GM23338 (cell line): ENCODE measurements at regions not wholly inside any gene's neighbourhood (a gene's known extent, or its start where the extent isn't known, plus 50 kb on each side); places are given as distances from the start of the nearest gene placed in this dataset.

Source experiments
- ATAC-seq: fragments of 200-7000 bp; cut with Tn5 transposase; 3 replicates; pipeline ENCODE4 v1.9.1; 2020
- DNase-seq: peaks from one replicate; pipeline ENCODE4 v3.0.0-alpha.2; 2015; ENCODE audit warnings: low spot score
- H2AFZ ChIP-seq: fragments of 200-600 bp; sonication (generic); 2 replicates; pipeline ENCODE4 v1.8.0; 2016; ENCODE audit warnings: antibody characterized with exemption, mild to moderate bottlenecking, moderate library complexity
- H3F3A ChIP-seq: fragments of 200-600 bp; sonication (generic); replicated peaks from 2 replicates; pipeline ENCODE4 v1.8.0; 2017; ENCODE audit warnings: antibody characterized with exemption, mixed run types, low read depth
- H3K27ac ChIP-seq: fragments of 200-600 bp; sonication (generic); 2 replicates; pipeline ENCODE4 v1.6.1; 2016; ENCODE audit warnings: low read depth
- H3K27me3 ChIP-seq: fragments of 200-600 bp; sonication (generic); 2 replicates; pipeline ENCODE4 v1.8.0; 2016; ENCODE audit warnings: mild to moderate bottlenecking, mixed run types, moderate library complexity; ENCODE audit not compliant: insufficient read depth
- H3K36me3 ChIP-seq: fragments of 200-600 bp; sonication (generic); 2 replicates; pipeline ENCODE4 v1.8.0; 2016; ENCODE audit warnings: mild to moderate bottlenecking; ENCODE audit not compliant: insufficient read depth
- H3K4me1 ChIP-seq: fragments of 200-600 bp; sonication (generic); 2 replicates; pipeline ENCODE4 v1.8.0; 2016; ENCODE audit warnings: mild to moderate bottlenecking, moderate library complexity; ENCODE audit not compliant: insufficient read depth
- H3K4me2 ChIP-seq: fragments of 200-600 bp; sonication (generic); 2 replicates; pipeline ENCODE4 v1.7.1; 2017; ENCODE audit warnings: mixed run types
- H3K4me3 ChIP-seq: fragments of 200-600 bp; sonication (generic); 2 replicates; pipeline ENCODE4 v1.6.1; 2016; ENCODE audit warnings: mixed run types
- H3K79me2 ChIP-seq: fragments of 200-600 bp; sonication (generic); replicated peaks from 2 replicates; pipeline ENCODE4 v1.8.0; 2017; ENCODE audit warnings: mild to moderate bottlenecking; ENCODE audit not compliant: insufficient read depth
- H3K9me2 ChIP-seq: fragments of 200-600 bp; sonication (generic); 2 replicates; pipeline ENCODE4 v1.8.0; 2017; ENCODE audit not compliant: insufficient read depth
- H4K20me1 ChIP-seq: fragments of 200-600 bp; sonication (generic); replicated peaks from 2 replicates; pipeline ENCODE4 v1.8.0; 2017; ENCODE audit warnings: mild to moderate bottlenecking; ENCODE audit not compliant: insufficient read depth
- H3K27ac Mint-ChIP-seq: 2 replicates; pipeline ENCODE4 v1.8.0; 2020; ENCODE audit warnings: inconsistent platforms, mild to moderate bottlenecking, moderate library complexity, mixed read lengths
- H3K27me3 Mint-ChIP-seq: 3 replicates; pipeline ENCODE4 v1.8.0; 2022; ENCODE audit warnings: low read depth, mild to moderate bottlenecking, moderate library complexity, mixed read lengths, inconsistent platforms; ENCODE audit not compliant: insufficient read depth, poor library complexity
- H3K36me3 Mint-ChIP-seq: 3 replicates; pipeline ENCODE4 v1.8.0; 2021; ENCODE audit warnings: low read depth, mild to moderate bottlenecking, inconsistent platforms, moderate library complexity, mixed read lengths
- H3K4me1 Mint-ChIP-seq: 3 replicates; pipeline ENCODE4 v1.8.0; 2020; ENCODE audit warnings: mild to moderate bottlenecking, inconsistent platforms, mixed read lengths
- H3K4me3 Mint-ChIP-seq: 3 replicates; pipeline ENCODE4 v1.8.0; 2021; ENCODE audit warnings: moderate library complexity, mild to moderate bottlenecking, inconsistent platforms, mixed read lengths
- H3K9me3 Mint-ChIP-seq: 3 replicates; pipeline ENCODE4 v1.8.0; 2020; ENCODE audit warnings: moderate library complexity, mild to moderate bottlenecking, inconsistent platforms, mixed read lengths
- CREB1 ChIP-seq: fragments of 250-450 bp; sonication (Bioruptor Pico); IDR thresholded peaks from 2 replicates; pipeline ENCODE4 v1.5.0; 2020; ENCODE audit warnings: low read depth, mild to moderate bottlenecking, moderate library complexity
- CTCF ChIP-seq, 2 experiments: fragments of 200-600 bp in 1 of 2; sonication (generic) in 1 of 2; conservative IDR thresholded peaks; 2 replicates each; pipeline versions ENCODE4 v1.5.1 to v1.6.1; 2016 to 2017; ENCODE audit warnings: antibody characterized with exemption in 2 of 2, low read depth in 2 of 2, mild to moderate bottlenecking in 2 of 2, moderate library complexity in 1 of 2
- EZH2 ChIP-seq: fragments of 200-600 bp; sonication (generic); IDR thresholded peaks from one replicate; pipeline ENCODE4 v1.8.0; 2017; ENCODE audit warnings: antibody characterized with exemption, mild to moderate bottlenecking, low read depth; ENCODE audit not compliant: unreplicated experiment
- EZH2phosphoT487 ChIP-seq: fragments of 200-600 bp; sonication (generic); IDR thresholded peaks from one replicate; pipeline ENCODE4 v1.8.1; 2018; ENCODE audit warnings: antibody characterized with exemption; ENCODE audit not compliant: unreplicated experiment
- JUNB ChIP-seq: IDR thresholded peaks from one replicate; pipeline ENCODE4 v1.6.1; 2016; ENCODE audit warnings: antibody characterized with exemption; ENCODE audit not compliant: unreplicated experiment
- NANOG ChIP-seq: IDR thresholded peaks from 2 replicates; pipeline ENCODE4 v1.6.1; 2016; ENCODE audit warnings: antibody characterized with exemption, borderline replicate concordance
- POLR2AphosphoS5 ChIP-seq: IDR thresholded peaks from 2 replicates; pipeline ENCODE4 v1.6.1; 2016; ENCODE audit warnings: antibody characterized with exemption, low read depth
- ZNF114 ChIP-seq: fragments of 250-450 bp; sonication (Bioruptor Pico); IDR thresholded peaks from 2 replicates; pipeline ENCODE4 v1.5.0; 2020; ENCODE audit warnings: mild to moderate bottlenecking, moderate library complexity
- TF ChIP-seq, protein P1 (sequence below): IDR thresholded peaks from 2 replicates; pipeline ENCODE4 v1.6.1; 2016; ENCODE audit warnings: antibody characterized with exemption
- TF ChIP-seq, protein P2 (sequence below): fragments of 250-450 bp; sonication (Bioruptor Pico); IDR thresholded peaks from 2 replicates; pipeline ENCODE4 v1.5.0; 2020; ENCODE audit warnings: mild to moderate bottlenecking, moderate library complexity

- Histone ChIP-seq H3K36me3 (no peaks in the 10 kb centered on the region), H3K4me3 (no peak overlapping the region), H2AFZ (peak overlapping the region; percentile 56; the same call in 1 of the 2 replicates), H3K4me1 (peaks cover 5% of the 10 kb centered on the region; the same call in 1 of the 2 replicates), H3K9me2 (no peaks in the 10 kb centered on the region), H3F3A (no peaks in the 10 kb centered on the region), H3K27ac (no peak overlapping the region), H3K79me2 (no peaks in the 10 kb centered on the region), H4K20me1 (no peaks in the 10 kb centered on the region), H3K4me2 (no peak overlapping the region), H3K27me3 (no peaks in the 10 kb centered on the region)
- Mint-ChIP-seq H3K36me3 (no peaks in the 10 kb centered on the region), H3K27me3 (peaks cover 2% of the 10 kb centered on the region), H3K9me3 (no peaks in the 10 kb centered on the region), H3K4me1 (peaks cover 5% of the 10 kb centered on the region; the same call in 2 of the 3 replicates), H3K27ac (no peak overlapping the region), H3K4me3 (no peak overlapping the region)
- TF ChIP-seq NANOG = no peak
- no peak for TF ChIP-seq EZH2phosphoT487
- no peak for TF ChIP-seq JUNB
- no peak for TF ChIP-seq CTCF (conservative IDR thresholded peaks at IDR 0.05; ENCODE audit: low read depth in 2 of 2)
- TF ChIP-seq ZNF114 (CRISPR knock-in tag) = no peak
- TF ChIP-seq, protein P1, sequence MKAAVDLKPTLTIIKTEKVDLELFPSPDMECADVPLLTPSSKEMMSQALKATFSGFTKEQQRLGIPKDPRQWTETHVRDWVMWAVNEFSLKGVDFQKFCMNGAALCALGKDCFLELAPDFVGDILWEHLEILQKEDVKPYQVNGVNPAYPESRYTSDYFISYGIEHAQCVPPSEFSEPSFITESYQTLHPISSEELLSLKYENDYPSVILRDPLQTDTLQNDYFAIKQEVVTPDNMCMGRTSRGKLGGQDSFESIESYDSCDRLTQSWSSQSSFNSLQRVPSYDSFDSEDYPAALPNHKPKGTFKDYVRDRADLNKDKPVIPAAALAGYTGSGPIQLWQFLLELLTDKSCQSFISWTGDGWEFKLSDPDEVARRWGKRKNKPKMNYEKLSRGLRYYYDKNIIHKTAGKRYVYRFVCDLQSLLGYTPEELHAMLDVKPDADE = no peak
- TF ChIP-seq EZH2 = no peak
- no peak for DNase-seq
- no peak for ATAC-seq
These were observed 887.3 kb upstream of the CRIM1 start for GRCh38 chr2:35468245-35468644.

DNA sequence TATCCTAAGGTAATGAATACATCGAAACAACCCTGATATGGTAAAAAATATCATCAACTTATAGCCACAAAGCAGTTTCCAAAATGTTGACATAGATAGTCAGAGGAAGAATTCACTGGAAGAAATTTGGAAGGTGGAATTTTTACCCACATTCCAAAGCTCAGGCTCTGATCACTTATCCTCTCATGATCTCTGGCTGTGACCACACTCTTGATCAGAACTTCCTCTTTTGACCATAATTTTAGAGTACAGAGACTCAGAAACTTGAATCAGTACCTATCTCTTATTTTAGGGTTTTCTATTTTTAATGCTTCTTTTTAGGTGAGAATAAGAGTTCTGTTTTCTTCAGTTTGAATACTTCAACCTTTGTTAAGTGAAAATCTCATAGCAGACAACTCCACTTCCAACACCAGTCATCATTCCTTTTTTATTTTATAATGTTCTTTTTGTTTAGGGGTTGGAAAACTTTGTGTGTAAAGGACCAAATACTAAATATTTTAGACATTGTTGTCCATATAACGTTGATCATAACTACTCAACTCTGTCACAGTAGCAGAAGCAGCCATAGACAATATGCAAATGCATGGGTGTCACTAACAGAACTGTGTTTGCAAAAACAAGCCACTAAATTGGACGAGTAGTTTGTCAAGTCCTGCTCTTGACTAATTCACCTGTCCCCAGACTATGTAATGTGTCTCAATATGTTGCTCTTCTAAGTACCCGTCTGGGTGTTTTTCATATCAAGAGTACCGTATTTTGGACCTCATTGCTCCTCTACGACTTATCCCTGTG lies 891.6 kb upstream of the CRIM1 start:
- no peak for DNase-seq
- no peak for TF ChIP-seq JUNB
- TF ChIP-seq POLR2AphosphoS5 = no peak
- TF ChIP-seq CREB1 = no peak
- TF ChIP-seq, protein P2, sequence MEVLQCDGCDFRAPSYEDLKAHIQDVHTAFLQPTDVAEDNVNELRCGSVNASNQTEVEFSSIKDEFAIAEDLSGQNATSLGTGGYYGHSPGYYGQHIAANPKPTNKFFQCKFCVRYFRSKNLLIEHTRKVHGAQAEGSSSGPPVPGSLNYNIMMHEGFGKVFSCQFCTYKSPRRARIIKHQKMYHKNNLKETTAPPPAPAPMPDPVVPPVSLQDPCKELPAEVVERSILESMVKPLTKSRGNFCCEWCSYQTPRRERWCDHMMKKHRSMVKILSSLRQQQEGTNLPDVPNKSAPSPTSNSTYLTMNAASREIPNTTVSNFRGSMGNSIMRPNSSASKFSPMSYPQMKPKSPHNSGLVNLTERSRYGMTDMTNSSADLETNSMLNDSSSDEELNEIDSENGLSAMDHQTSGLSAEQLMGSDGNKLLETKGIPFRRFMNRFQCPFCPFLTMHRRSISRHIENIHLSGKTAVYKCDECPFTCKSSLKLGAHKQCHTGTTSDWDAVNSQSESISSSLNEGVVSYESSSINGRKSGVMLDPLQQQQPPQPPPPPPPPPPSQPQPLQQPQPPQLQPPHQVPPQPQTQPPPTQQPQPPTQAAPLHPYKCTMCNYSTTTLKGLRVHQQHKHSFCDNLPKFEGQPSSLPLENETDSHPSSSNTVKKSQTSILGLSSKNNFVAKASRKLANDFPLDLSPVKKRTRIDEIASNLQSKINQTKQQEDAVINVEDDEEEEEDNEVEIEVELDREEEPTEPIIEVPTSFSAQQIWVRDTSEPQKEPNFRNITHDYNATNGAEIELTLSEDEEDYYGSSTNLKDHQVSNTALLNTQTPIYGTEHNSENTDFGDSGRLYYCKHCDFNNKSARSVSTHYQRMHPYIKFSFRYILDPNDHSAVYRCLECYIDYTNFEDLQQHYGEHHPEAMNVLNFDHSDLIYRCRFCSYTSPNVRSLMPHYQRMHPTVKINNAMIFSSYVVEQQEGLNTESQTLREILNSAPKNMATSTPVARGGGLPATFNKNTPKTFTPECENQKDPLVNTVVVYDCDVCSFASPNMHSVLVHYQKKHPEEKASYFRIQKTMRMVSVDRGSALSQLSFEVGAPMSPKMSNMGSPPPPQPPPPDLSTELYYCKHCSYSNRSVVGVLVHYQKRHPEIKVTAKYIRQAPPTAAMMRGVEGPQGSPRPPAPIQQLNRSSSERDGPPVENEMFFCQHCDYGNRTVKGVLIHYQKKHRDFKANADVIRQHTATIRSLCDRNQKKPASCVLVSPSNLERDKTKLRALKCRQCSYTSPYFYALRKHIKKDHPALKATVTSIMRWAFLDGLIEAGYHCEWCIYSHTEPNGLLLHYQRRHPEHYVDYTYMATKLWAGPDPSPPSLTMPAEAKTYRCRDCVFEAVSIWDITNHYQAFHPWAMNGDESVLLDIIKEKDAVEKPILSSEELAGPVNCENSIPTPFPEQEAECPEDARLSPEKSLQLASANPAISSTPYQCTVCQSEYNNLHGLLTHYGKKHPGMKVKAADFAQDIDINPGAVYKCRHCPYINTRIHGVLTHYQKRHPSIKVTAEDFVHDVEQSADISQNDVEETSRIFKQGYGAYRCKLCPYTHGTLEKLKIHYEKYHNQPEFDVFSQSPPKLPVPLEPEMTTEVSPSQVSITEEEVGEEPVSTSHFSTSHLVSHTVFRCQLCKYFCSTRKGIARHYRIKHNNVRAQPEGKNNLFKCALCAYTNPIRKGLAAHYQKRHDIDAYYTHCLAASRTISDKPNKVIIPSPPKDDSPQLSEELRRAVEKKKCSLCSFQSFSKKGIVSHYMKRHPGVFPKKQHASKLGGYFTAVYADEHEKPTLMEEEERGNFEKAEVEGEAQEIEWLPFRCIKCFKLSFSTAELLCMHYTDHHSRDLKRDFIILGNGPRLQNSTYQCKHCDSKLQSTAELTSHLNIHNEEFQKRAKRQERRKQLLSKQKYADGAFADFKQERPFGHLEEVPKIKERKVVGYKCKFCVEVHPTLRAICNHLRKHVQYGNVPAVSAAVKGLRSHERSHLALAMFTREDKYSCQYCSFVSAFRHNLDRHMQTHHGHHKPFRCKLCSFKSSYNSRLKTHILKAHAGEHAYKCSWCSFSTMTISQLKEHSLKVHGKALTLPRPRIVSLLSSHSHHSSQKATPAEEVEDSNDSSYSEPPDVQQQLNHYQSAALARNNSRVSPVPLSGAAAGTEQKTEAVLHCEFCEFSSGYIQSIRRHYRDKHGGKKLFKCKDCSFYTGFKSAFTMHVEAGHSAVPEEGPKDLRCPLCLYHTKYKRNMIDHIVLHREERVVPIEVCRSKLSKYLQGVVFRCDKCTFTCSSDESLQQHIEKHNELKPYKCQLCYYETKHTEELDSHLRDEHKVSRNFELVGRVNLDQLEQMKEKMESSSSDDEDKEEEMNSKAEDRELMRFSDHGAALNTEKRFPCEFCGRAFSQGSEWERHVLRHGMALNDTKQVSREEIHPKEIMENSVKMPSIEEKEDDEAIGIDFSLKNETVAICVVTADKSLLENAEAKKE (CRISPR knock-in tag) = no peak
- TF ChIP-seq, protein P1 = no peak
- TF ChIP-seq ZNF114 (CRISPR knock-in tag) = no peak
- no peak for TF ChIP-seq NANOG

More for the DNA sequence above, 891.6 kb upstream of the CRIM1 start:
- H3K36me3 Mint-ChIP-seq = no peaks in the 10 kb centered on the region
- H3K4me3 ChIP-seq = no peak overlapping the region
- no peak overlapping the region for H3K4me3 Mint-ChIP-seq
- no peak overlapping the region for H3K4me2 ChIP-seq
- no peaks in the 10 kb centered on the region for H3K27me3 Mint-ChIP-seq
- no peak overlapping the region for H2AFZ ChIP-seq
- H3K9me3 Mint-ChIP-seq = no peaks in the 10 kb centered on the region
- H3K4me1 ChIP-seq = peaks cover 5% of the 10 kb centered on the region; the same call in 1 of the 2 replicates
- H3K9me2 ChIP-seq = peaks cover 8% of the 10 kb centered on the region; the same call in 1 of the 2 replicates
- no peak overlapping the region for H3K27ac Mint-ChIP-seq
- H3K27ac ChIP-seq = no peak overlapping the region
- H3K79me2 ChIP-seq = no peaks in the 10 kb centered on the region
- H3K27me3 ChIP-seq = no peaks in the 10 kb centered on the region
- H4K20me1 ChIP-seq = no peaks in the 10 kb centered on the region
- no peak for ATAC-seq
- H3K36me3 ChIP-seq = no peaks in the 10 kb centered on the region
- peaks cover 5% of the 10 kb centered on the region; the same call in 2 of the 3 replicates for H3K4me1 Mint-ChIP-seq
- H3F3A ChIP-seq = no peaks in the 10 kb centered on the region
